ENCODE measurements at regions not wholly inside any gene's neighbourhood (a gene's known extent, or its start where the extent isn't known, plus 50 kb on each side); places are given as distances from the start of the nearest gene placed in this dataset.

DNA sequence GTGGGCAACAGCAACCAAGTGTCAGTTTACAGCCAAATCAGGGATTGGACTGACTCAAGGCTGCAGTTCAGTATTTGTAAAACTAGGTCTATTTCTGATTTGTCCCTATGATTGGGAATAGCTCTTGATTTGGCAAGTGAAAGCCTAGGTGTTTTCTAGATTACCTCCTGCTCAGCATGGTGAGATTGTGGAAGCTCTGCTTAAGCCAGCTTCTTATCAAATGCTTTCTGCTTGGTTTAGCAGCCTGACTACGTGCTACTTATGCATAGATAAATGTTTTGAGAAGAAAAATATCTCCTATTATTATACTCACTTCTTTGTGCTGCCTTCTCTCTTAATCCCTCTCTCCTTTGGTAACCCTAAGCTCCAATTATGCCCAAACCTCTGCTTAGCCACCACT is 86.3 kb upstream of the AMOTL1 start:
- H3K4me3 Mint-ChIP-seq: no peak overlapping the region
- TF ChIP-seq, protein P1, sequence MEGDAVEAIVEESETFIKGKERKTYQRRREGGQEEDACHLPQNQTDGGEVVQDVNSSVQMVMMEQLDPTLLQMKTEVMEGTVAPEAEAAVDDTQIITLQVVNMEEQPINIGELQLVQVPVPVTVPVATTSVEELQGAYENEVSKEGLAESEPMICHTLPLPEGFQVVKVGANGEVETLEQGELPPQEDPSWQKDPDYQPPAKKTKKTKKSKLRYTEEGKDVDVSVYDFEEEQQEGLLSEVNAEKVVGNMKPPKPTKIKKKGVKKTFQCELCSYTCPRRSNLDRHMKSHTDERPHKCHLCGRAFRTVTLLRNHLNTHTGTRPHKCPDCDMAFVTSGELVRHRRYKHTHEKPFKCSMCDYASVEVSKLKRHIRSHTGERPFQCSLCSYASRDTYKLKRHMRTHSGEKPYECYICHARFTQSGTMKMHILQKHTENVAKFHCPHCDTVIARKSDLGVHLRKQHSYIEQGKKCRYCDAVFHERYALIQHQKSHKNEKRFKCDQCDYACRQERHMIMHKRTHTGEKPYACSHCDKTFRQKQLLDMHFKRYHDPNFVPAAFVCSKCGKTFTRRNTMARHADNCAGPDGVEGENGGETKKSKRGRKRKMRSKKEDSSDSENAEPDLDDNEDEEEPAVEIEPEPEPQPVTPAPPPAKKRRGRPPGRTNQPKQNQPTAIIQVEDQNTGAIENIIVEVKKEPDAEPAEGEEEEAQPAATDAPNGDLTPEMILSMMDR (conservative IDR thresholded peaks at IDR 0.05): no peak
- DNase-seq (ENCODE audit: extremely low spot score, unreplicated experiment): no peak
- no peak overlapping the region for H3K27ac Mint-ChIP-seq
- peaks cover 4% of the 10 kb centered on the region for H3K9me3 Mint-ChIP-seq
- no peaks in the 10 kb centered on the region for H3K27me3 Mint-ChIP-seq
- no peaks in the 10 kb centered on the region for H3K4me1 Mint-ChIP-seq (ENCODE audit: unreplicated experiment)
- H3K36me3 Mint-ChIP-seq: no peaks in the 10 kb centered on the region

DNA sequence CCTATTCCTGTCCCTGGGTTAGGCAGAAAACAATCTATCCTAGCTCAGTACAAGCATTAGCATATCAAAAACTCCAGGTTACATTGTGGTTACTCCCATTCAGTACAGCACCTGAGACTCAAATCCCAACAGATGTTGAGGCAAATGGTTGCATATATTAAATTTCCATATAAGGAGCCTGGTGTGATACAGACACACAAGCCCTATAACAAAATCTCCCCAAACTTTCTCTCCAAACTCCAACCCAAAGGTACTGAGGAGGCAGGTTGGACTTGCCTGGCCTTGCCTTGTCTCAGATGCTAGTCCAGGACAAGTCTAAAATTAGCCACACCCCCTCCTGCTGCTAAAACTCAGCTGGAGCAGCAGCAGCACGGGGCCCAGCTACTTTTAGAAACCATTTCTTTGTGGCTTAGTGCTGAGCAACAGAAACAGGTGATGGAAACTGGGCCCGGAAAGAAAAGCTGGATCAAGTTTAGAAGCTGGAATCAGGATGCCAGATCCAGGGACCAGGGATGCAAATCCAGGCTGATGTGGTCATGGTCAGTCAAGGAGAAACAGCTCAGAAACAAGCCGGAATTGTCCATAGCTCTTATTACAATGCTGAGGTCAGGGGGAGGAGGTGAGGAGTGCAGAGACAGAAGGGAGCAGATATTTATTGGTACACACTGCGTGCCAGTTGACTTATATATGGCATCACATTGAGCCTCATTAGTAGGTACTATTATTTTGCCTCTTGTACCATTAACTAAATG is 73.7 kb upstream of the AMOTL1 start:
- DNase-seq (ENCODE audit: extremely low spot score, unreplicated experiment): no peak
- Mint-ChIP-seq H3K4me3 (no peak overlapping the region), H3K4me1 (ENCODE audit: unreplicated experiment) (no peaks in the 10 kb centered on the region), H3K9me3 (no peaks in the 10 kb centered on the region), H3K36me3 (no peaks in the 10 kb centered on the region), H3K27me3 (no peaks in the 10 kb centered on the region), H3K27ac (no peak overlapping the region)
- TF ChIP-seq, protein P1 (conservative IDR thresholded peaks at IDR 0.05): no peak

DNA sequence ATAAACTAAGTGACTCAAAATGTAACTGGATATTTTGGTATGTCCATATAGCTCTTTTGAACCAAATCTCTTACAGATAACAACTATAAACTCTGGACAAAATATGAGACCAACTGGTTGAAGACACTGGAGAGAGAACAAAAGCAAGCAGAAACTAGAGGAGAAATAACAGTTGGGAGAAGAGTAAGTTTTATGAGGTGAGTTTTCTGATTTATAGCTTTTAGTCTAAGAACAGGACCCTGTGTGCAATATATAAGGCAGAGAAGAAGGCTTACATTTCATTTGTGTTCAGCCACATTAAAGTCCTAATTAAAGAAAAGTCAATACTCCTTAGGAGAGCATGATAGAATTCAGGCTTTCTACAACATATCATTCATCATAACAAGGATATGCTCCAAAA is 71.0 kb upstream of the AMOTL1 start:
- Mint-ChIP-seq H3K9me3 (no peaks in the 10 kb centered on the region), H3K27ac (no peak overlapping the region), H3K36me3 (no peaks in the 10 kb centered on the region), H3K27me3 (no peaks in the 10 kb centered on the region), H3K4me1 (ENCODE audit: unreplicated experiment) (no peaks in the 10 kb centered on the region), H3K4me3 (no peak overlapping the region)
- no peak for DNase-seq (ENCODE audit: extremely low spot score, unreplicated experiment)
- TF ChIP-seq, protein P1 (conservative IDR thresholded peaks at IDR 0.05): no peak

DNA sequence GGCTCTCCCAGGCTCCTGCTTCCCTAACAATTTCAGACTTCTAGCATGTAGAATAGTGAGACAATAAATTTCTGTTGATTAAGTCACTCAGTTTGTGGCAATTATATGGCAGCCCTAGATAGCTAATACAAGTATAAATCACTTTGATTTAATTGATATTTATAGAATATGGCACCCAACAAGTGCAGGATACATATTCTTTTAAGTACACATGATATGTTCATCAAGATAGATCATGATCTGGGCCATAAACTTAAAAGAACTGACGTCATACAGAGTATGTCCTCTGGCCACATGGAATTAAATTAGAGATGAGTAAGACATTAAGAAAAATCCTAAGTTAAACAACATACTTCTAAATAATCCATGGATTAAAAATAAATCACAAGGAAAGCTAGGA is 67.5 kb upstream of the AMOTL1 start:
- no peaks in the 10 kb centered on the region for H3K9me3 Mint-ChIP-seq
- no peak overlapping the region for H3K4me3 Mint-ChIP-seq
- H3K36me3 Mint-ChIP-seq: no peaks in the 10 kb centered on the region
- no peak overlapping the region for H3K27ac Mint-ChIP-seq
- H3K27me3 Mint-ChIP-seq: no peaks in the 10 kb centered on the region
- TF ChIP-seq, protein P1 (conservative IDR thresholded peaks at IDR 0.05): no peak
- no peaks in the 10 kb centered on the region for H3K4me1 Mint-ChIP-seq (ENCODE audit: unreplicated experiment)
- no peak for DNase-seq (ENCODE audit: extremely low spot score, unreplicated experiment)

DNA sequence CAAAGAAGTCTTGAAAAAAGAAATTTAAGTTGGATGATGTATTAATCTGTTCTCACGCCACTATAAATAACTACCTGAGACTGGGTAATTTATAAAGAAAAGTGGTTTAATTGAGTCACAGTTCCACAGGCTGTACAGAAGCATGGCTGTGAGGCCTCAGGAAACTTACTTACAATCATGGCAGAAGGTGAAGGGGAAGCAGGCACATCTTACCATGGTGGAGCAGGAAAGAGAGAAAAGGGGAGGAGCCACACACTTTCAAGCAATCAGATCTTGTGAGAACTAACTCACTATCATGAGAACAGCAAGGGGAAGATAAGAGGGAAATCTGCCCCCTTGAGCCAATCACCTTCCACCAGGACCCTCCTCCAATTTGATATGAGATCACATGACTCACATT is 65.7 kb upstream of the AMOTL1 start:
- TF ChIP-seq, protein P1 (conservative IDR thresholded peaks at IDR 0.05): no peak
- DNase-seq (ENCODE audit: extremely low spot score, unreplicated experiment): no peak
- H3K27me3 Mint-ChIP-seq: no peaks in the 10 kb centered on the region
- H3K36me3 Mint-ChIP-seq: no peaks in the 10 kb centered on the region
- no peaks in the 10 kb centered on the region for H3K9me3 Mint-ChIP-seq
- H3K4me1 Mint-ChIP-seq (ENCODE audit: unreplicated experiment): no peaks in the 10 kb centered on the region
- no peak overlapping the region for H3K4me3 Mint-ChIP-seq
- no peak overlapping the region for H3K27ac Mint-ChIP-seq
